Fibroblast of lung (primary cell): ENCODE measurements at regions not wholly inside any gene's neighbourhood (a gene's known extent, or its start where the extent isn't known, plus 50 kb on each side); places are given as distances from the start of the nearest gene placed in this dataset.

ENCODE experiments used
- CTCF ChIP-seq, 2 donors: IDR thresholded peaks in 1 of 2; conservative IDR thresholded peaks in 1 of 2; 1 replicate in 1 of 2; 2 replicates in 1 of 2; pipeline ENCODE4 v1.5.1; 2011 to 2012; ENCODE audit warnings: low read length in 2 of 2, control low read depth in 1 of 2, inconsistent platforms in 1 of 2, low read depth in 1 of 2, mild to moderate bottlenecking in 1 of 2
- EZH2 ChIP-seq: IDR thresholded peaks from 2 replicates; pipeline ENCODE4 v1.5.1; 2012; ENCODE audit warnings: low read length, control low read depth, mild to moderate bottlenecking; ENCODE audit errors: missing control alignments

GRCh38 chr14:84523746-84524145 is 1006.2 kb upstream of the FLRT2 start:
- TF ChIP-seq CTCF (conservative IDR thresholded peaks at IDR 0.05 in 1 of 2, IDR thresholded peaks at IDR 0.05 in 1 of 2; ENCODE audit: low read depth in 1 of 2, low read length in 2 of 2) (no peak), EZH2 (no peak)
